ENCODE measurements at regions not wholly inside any gene's neighbourhood (a gene's known extent, or its start where the extent isn't known, plus 50 kb on each side); places are given as distances from the start of the nearest gene placed in this dataset.

DNA sequence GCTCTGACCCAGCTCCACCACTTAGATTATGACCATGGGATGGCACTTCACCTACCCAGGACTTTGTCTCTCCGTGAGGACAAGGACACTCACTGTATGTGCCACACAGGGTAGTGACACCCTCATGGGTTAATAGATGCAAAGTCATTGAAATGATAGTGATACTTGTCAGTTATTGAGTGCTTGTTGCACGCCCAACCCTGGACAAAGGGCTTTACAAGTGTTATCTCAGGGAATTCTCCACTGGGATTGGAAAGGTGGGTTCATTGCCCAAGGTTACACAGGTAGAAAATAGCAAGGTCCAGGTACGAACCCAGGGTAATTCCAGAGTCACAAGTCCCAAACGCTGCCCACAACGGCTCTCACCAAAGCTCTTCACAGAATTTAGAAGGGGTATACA lies 158.2 kb downstream of the TRIM29 start:
- H3K4me2 ChIP-seq (ENCODE audit: insufficient read depth, insufficient read length, low read length) = no peak overlapping the region
- no peaks in the 10 kb centered on the region for H3K36me3 Mint-ChIP-seq (ENCODE audit: insufficient read depth in 1 of 3, low read depth in 3 of 3)
- no peak overlapping the region for H2BK12ac ChIP-seq (ENCODE audit: insufficient read length, low read depth, low read length)
- TF ChIP-seq, protein P1, sequence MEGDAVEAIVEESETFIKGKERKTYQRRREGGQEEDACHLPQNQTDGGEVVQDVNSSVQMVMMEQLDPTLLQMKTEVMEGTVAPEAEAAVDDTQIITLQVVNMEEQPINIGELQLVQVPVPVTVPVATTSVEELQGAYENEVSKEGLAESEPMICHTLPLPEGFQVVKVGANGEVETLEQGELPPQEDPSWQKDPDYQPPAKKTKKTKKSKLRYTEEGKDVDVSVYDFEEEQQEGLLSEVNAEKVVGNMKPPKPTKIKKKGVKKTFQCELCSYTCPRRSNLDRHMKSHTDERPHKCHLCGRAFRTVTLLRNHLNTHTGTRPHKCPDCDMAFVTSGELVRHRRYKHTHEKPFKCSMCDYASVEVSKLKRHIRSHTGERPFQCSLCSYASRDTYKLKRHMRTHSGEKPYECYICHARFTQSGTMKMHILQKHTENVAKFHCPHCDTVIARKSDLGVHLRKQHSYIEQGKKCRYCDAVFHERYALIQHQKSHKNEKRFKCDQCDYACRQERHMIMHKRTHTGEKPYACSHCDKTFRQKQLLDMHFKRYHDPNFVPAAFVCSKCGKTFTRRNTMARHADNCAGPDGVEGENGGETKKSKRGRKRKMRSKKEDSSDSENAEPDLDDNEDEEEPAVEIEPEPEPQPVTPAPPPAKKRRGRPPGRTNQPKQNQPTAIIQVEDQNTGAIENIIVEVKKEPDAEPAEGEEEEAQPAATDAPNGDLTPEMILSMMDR (conservative IDR thresholded peaks at IDR 0.05) = no peak
- no peak overlapping the region for H3K27ac ChIP-seq (ENCODE audit: insufficient read length, low read depth, low read length)
- H4K91ac ChIP-seq (ENCODE audit: insufficient read length, low read depth, low read length) = no peak overlapping the region
- no peaks in the 10 kb centered on the region for H3K23me2 ChIP-seq (ENCODE audit: insufficient read length, low read depth, low read length, poor library complexity, severe bottlenecking)
- no peak for DNase-seq
- no peak overlapping the region for H3K56ac ChIP-seq (ENCODE audit: insufficient read length, low read depth, low read length)
- no peak overlapping the region for H3K27ac Mint-ChIP-seq
- H3K79me1 ChIP-seq (ENCODE audit: insufficient read depth, low read depth, low read length, poor library complexity, severe bottlenecking) = no peaks in the 10 kb centered on the region
- no peaks in the 10 kb centered on the region for H3K27me3 ChIP-seq (ENCODE audit: insufficient read depth, low read length)
- no peak overlapping the region for H2AK5ac ChIP-seq (ENCODE audit: insufficient read length, low read length)
- no peak overlapping the region for H4K8ac ChIP-seq (replicated peaks; ENCODE audit: insufficient read length, low read depth, low read length)
- H3K27me3 Mint-ChIP-seq (ENCODE audit: low read depth) = peaks cover 71% of the 10 kb centered on the region
- no peak overlapping the region for H3T11ph ChIP-seq (ENCODE audit: low read length)
- H3K4me3 Mint-ChIP-seq = no peak overlapping the region
- H3K18ac ChIP-seq (ENCODE audit: insufficient read length, low read depth, low read length) = no peak overlapping the region
- H3K4me1 Mint-ChIP-seq = peaks cover 21 to 35% of the 10 kb centered on the region in 2 experiments
- H2AFZ ChIP-seq (ENCODE audit: low read length) = no peak overlapping the region
- H3K9me3 Mint-ChIP-seq = no peaks in the 10 kb centered on the region
- H4K5ac ChIP-seq (ENCODE audit: insufficient read length, low read depth, low read length) = no peak overlapping the region
- no peak overlapping the region for H2BK15ac ChIP-seq (ENCODE audit: low read depth, low read length)
- H2BK120ac ChIP-seq (ENCODE audit: low read depth, low read length, poor library complexity, severe bottlenecking) = no peak overlapping the region
- H3K9ac ChIP-seq (ENCODE audit: extremely low read depth, insufficient read length, low read length) = no peak overlapping the region
- H3K23ac ChIP-seq (ENCODE audit: insufficient read length, low read depth, low read length) = no peak overlapping the region
- no peaks in the 10 kb centered on the region for H3K79me2 ChIP-seq (ENCODE audit: insufficient read depth, low read length)
- no peaks in the 10 kb centered on the region for H4K20me1 ChIP-seq (ENCODE audit: control insufficient read depth, insufficient read depth, insufficient read length)
- H3K4me1 ChIP-seq (ENCODE audit: insufficient read depth, low read length) = no peaks in the 10 kb centered on the region; the same call in 1 of the 2 replicates
- no peak overlapping the region for H2BK5ac ChIP-seq (ENCODE audit: insufficient read length, low read length)
- no peaks in the 10 kb centered on the region for H3K9me3 ChIP-seq (ENCODE audit: control insufficient read depth, low read depth, low read length)
- H3K14ac ChIP-seq (ENCODE audit: insufficient read depth, low read length) = no peak overlapping the region
- no CpG with 5 or more reads among the region's 5 CpGs for WGBS (ENCODE audit: extremely low coverage, insufficient read length, low lambda C conversion rate)
- H2BK20ac ChIP-seq (ENCODE audit: low read depth, low read length, poor library complexity, severe bottlenecking) = no peak overlapping the region
- no peak overlapping the region for H3K4ac ChIP-seq (ENCODE audit: low read depth, low read length)
